NCI-H1417 (cell line): ENCODE measurements at regions not wholly inside any gene's neighbourhood (a gene's known extent, or its start where the extent isn't known, plus 50 kb on each side); places are given as distances from the start of the nearest gene placed in this dataset.

Experiments used
- DNase-seq, 3 experiments: peaks; one replicate each; lab custom pipeline; 2025; lab: John Stamatoyannopoulos, UW

- DNase-seq = no peak
These were observed 82.6 kb upstream of the DHX15 start for GRCh38 chr4:24666816-24667477.

DNA sequence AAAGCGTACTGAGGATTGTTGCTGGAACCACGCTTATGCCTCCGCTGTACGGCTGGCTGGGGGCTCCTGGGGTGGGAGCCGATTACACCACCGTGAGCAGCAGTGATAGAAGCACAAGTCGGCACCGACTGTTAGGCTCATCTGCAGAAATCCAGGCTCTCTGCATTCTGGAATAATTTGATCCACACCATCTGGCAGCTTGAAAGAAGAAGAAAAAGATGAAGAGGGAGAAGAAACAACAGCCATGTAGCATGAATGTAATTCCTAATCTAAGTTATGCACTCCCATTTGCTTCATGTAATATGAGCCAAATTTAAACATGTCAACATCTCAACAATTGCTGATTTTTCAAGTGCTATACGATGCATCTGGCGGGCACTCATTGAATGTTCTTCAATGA lies 84.6 kb upstream of the DHX15 start:
- DNase-seq = peak in 2 of 3 experiments; percentile 22 to 65

DNA sequence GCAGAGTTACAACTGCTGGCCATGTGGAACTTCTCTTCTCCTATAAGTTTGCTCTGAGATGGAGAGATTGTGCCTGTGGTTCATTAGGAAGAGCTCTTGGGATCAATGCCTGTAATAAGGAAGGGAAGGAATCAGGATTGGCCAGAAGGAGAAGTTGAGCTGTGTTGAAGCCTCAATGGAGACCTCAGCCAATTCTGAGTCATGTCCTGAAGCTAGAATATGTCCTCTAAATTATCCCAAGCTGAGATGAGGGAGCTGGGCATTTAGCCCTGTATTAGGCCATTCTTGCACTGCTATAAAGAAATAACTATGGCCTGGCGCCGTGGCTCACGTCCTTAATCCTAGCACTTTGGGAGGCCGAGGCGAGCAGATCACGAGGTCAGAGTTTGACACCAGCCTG lies 85.4 kb upstream of the DHX15 start:
- no peak for DNase-seq

- DNase-seq = no peak
These were observed 87.5 kb upstream of the DHX15 start for GRCh38 chr4:24671849-24672248.

- DNase-seq = no peak
These were observed 88.5 kb upstream of the DHX15 start for GRCh38 chr4:24672880-24673279.

DNA sequence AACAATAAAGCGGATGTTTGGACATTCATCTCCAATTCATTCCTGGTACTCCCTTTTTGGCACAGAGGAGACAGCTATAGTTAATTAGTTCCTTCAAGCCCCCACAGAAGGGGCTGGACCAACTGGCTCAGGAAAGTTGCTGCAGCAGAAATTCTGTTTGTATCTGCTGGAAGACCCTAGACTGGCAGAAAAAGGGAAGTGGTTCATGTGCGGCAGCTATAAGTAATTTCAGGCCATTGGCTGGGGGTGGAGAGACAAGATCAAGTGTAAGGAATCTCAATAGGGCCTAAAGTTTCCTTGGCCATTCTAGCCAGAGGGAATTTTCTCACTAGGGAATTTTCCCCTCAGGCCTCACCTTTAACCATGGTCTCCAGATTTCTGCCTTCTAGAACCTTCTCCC lies 89.9 kb upstream of the DHX15 start:
- no peak for DNase-seq

DNA sequence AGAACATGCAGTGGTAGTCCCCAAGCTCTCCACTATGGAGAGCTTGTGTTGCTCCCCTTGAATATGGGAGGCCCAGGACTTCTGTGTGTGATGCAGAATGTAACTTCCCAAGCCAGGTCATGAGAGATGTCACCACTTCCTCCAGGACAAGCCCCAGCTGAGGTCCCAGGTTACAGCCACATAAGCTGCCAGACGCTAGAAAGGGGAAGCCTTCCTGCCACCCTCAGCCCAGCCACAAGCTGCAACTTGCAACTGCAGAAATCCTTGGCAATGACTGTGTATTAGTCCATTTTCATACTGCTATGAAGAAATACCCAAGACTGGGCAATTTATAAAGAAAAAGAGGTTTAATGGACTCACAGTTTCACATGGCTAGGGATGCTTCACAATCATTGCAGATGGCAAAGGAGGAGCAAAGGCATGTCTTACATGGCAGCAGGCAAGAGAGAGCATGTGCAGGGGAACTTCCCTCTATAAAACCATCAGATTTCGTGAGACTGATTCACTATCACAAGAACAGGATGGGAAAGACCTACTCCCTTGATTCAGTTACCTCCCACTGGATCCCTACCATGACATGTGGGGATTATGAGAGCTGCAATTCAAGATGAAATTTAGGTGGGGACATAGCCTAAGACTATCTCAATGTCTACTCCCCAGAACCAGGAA lies 91.5 kb upstream of the DHX15 start:
- DNase-seq = no peak

DNA sequence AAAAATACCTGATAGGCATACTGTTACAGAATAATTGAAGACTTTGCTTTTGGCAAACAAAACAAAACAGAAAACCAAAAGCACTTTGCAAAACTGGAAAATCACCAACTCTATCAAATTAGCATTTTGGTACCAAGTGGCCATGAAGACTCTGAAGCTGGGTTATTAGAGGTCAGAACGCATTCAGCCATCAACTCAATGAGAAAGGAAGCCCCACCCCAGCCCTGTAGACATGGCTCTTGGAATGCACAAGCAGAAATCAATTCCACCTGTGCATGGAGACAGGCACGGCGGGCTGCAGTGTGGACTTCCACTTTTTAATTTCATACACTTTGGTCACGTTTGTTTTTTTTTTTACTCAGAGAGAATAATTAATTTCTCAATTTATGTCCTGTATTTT lies 93.6 kb upstream of the DHX15 start:
- DNase-seq = no peak

- no peak for DNase-seq
These were observed 96.5 kb upstream of the DHX15 start for GRCh38 chr4:24680746-24681448.

DNA sequence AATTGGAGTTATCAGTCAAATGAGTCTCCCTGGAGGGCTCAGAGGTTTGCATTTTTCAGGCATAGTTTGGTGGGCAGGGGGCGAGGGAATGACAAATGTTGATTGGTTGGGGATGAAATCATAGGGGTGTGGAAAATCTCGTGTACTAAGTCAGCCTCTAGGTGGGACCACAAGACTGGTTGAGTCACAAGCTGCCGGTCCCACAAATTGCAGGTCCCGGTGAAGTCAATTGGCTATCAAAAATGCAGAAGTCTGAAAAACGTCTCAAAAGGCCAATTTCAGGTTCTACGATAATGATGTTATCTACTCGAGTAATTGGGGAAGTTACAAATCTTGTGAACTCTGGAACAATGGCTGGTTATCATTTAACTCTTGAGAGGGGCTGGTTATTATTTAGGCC lies 98.8 kb upstream of the DHX15 start:
- DNase-seq = no peak

GRCh38 chr4:24686866-24687692 lies 102.7 kb upstream of the DHX15 start:
- DNase-seq = no peak

DNA sequence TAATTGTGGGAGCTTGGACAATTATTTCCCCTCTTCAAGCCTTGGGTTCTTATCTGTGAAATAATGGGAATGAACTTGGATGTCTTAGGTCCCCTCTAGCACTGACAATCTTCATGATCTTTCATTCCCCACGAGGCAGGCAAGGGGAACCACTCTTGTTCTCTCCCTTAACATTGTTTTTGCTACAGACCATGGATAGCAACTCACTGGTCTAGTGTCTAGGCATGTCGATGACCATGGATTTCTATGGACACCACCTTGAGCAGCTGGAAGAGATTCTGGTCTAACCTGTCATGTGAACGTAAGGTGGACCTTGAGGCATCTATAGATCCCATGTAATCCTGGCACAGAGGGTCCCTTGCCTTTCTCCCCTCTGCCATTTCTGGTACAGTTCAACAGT lies 104.1 kb upstream of the DHX15 start:
- no peak for DNase-seq

- DNase-seq = no peak
These were observed 104.9 kb upstream of the DHX15 start for GRCh38 chr4:24689212-24689611.

DNA sequence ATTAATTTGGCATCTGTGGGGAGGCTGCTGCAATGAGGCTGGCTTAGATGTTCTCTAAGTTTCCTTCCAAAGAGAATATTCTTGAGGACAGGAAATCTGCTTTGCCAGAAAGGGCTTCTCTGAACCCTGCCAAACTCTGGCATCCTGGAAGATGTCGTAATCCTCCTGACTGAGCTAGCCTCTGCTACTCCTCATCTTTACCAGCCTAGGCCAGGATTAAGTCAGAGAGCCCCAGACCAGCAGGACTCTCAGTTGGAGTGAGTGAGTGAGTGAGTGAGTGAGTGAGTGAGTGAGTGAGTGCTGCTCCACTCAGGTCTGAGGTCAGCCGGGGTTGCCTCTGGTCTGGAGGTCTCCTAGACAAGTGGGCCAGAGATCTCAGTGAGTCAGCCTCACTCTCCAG lies 104.9 kb upstream of the SOD3 start:
- no peak for DNase-seq

GRCh38 chr4:24693636-24694035 lies 101.7 kb upstream of the SOD3 start:
- no peak for DNase-seq

DNA sequence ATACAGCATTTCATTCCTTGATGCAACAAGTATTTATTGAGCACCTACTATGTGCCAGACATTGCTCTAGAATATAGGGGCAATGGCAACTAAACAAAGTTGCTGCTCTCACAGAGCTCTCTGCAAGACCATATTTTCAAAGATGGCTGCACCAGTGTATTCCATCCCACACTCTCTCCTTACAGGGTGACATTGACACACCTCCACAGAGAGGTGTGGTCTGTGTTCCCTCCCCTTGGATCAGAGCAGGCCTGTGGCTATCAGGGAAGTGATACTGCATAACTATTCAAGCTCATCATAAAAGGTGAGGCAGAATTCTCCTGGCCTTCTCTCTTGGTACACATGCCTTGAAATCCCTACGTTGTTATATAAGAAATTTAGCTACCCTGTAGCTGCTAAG lies 95.3 kb upstream of the SOD3 start:
- DNase-seq = no peak

DNA sequence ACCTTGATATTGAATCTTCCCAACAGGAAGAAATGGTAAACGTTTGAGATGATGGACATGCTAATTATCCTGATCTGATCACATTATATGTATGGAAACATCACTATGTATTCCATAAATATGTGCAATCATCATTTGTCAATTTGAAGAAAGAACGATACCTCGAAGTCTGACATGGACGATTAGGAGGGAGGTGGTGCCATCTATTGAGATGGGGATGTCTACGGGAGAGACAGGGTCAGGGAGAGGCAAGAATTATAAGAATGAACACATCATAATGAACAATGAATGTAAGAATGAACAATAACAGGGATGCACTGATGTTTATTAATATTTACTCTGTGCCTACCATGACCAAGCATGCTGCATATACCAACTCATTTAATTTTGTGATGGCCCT lies 93.7 kb upstream of the SOD3 start:
- DNase-seq = no peak

- DNase-seq = no peak
These were observed 93.1 kb upstream of the SOD3 start for GRCh38 chr4:24702281-24702680.

DNA sequence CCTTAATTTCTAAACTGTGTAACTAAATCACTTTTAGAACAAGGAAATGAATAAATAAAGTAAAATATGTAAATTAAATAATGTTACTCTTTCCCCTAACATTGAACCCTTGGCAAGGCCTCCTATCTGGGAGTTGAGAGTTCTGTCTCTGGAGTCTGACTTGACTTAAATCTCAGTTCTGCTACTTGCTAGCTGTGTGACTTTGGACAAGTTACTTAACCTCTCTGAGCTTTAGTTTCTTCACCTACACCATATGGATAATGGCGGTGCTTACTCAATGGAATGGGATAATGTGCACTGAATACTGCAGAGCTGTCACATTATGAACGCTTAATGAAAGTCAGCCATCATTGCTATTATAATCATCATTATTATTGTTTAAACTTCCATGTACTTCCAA lies 92.1 kb upstream of the SOD3 start:
- no peak for DNase-seq

GRCh38 chr4:24704149-24704548 lies 91.2 kb upstream of the SOD3 start:
- peak in 1 of 3 experiments; percentile 8 for DNase-seq

DNA sequence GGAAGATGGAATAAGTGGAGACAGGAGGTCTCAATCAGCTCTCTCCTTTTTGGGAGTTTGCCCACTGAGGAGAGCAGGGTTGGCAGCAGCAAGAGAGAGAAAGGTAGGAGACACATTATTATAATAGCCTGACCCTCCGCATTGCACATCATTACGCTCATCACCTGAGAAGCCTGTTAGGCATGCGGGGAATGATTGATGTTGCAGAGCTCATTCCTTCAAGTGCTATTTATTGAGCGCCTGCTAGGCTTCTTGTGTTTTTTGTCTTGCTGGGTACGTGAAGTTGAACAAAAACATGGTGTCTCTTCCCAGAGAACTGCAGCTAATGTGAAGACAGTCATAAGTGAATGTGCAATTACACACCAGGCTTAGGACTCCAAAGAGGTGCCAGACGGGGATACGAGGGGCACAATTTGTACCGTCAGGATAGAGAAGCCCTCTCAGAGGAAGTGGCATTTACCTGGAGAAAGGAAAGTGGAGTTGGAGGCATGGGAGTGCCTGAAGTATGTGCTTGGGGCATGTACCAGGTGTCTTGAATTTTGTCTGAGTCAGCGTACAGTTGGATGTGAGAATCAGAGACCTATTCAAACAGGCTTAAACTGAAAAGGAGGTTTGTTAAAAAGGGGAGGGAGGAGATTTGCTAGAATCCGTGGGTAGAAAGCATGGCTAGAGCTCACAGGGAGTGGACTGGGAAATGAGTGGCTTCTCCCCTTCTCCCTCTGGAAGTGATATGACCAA lies 90.2 kb upstream of the SOD3 start:
- DNase-seq = no peak

GRCh38 chr4:24713604-24714003 lies 81.8 kb upstream of the SOD3 start:
- no peak for DNase-seq
